ENCODE measurements at regions not wholly inside any gene's neighbourhood (a gene's known extent, or its start where the extent isn't known, plus 50 kb on each side); places are given as distances from the start of the nearest gene placed in this dataset.

- no peak for ATAC-seq
- H3K36me3 Mint-ChIP-seq (ENCODE audit: low read depth) = no peaks in the 10 kb centered on the region
- CTCF ChIA-PET = no interaction called here
- DNase-seq = no peak
- no peaks in the 10 kb centered on the region for H3K27me3 Mint-ChIP-seq (ENCODE audit: low read depth)
- H3K9me3 Mint-ChIP-seq (ENCODE audit: insufficient read depth) = no peaks in the 10 kb centered on the region
- POLR2A ChIA-PET = no interaction called here
- H3K4me1 Mint-ChIP-seq (ENCODE audit: low read depth) = no peaks in the 10 kb centered on the region
- no peak overlapping the region for H3K4me3 Mint-ChIP-seq
- no peak overlapping the region for H3K27ac Mint-ChIP-seq
Observed at GRCh38 chr6:22680950-22681349, 111.6 kb downstream of the HDGFL1 start.

DNA sequence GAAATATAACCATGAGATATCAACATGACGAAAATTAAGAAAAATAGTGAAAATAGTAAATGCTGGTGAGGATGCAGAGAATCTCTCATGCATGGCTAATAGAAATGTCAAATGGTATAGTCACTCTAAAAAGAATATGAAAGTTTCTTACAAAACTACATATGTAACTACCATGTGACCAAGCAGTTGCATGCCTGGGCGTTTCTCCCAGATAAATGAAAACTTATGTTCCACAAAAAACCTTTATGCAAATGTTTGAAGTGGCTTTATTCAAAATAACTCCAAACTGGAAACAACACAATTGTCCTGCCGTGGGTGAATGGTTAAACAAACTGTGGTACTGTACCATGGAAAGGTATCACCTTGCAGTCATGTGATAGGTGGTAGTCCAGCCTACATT lies 112.4 kb downstream of the HDGFL1 start:
- Mint-ChIP-seq H3K9me3 (ENCODE audit: insufficient read depth) (no peaks in the 10 kb centered on the region), H3K4me3 (no peak overlapping the region), H3K27ac (no peak overlapping the region), H3K36me3 (ENCODE audit: low read depth) (no peaks in the 10 kb centered on the region), H3K27me3 (ENCODE audit: low read depth) (no peaks in the 10 kb centered on the region), H3K4me1 (ENCODE audit: low read depth) (no peaks in the 10 kb centered on the region)
- ChIA-PET POLR2A (no interaction called here), CTCF (no interaction called here)
- ATAC-seq (no peak), DNase-seq (no peak)

DNA sequence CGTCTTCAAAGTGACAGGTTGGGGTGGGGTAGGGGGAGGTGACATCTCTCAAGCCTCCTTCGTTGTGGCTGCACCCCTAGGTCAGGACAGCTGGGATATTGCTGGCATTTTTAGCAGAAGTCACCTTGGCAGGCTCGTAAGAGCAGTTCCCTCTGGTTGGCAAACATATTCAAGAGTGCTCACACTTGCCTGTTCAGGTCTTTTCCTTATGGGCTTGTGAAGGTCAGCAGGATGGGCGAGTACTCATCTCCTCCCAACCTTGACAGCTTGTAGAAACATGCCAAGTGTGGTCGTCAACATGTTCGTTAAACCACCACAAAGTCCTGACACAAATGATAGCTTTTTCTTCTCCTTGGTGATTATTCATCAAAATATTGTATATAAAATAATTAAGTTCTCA lies 113.6 kb downstream of the HDGFL1 start:
- Mint-ChIP-seq H3K27me3 (ENCODE audit: low read depth) (no peaks in the 10 kb centered on the region), H3K4me1 (ENCODE audit: low read depth) (no peaks in the 10 kb centered on the region), H3K4me3 (no peak overlapping the region), H3K9me3 (ENCODE audit: insufficient read depth) (no peaks in the 10 kb centered on the region), H3K36me3 (ENCODE audit: low read depth) (no peaks in the 10 kb centered on the region), H3K27ac (no peak overlapping the region)
- DNase-seq = no peak
- ChIA-PET POLR2A (no interaction called here), CTCF (no interaction called here)
- no peak for ATAC-seq

DNA sequence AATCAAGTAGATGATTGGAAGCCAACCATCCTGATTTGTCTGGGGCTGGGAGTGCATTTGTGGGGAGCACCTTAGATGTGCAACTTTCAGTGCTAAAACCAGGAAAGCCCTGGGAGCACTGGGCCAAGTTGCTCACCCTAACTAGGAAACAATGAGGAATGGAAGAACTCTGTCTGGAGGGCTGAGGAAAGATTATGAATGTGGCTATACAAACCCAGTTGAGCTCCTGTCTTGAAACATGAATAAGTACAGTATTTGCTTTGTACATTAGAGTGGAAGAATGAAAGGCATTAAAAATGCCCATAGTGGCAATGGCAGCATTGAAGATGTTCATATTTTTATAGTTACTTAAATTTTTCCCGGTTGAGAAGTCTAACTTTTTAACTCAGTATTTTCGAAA lies 121.1 kb downstream of the HDGFL1 start:
- no peak overlapping the region for H3K27ac Mint-ChIP-seq
- no peak for DNase-seq
- no peak overlapping the region for H3K4me3 Mint-ChIP-seq
- no peaks in the 10 kb centered on the region for H3K36me3 Mint-ChIP-seq (ENCODE audit: low read depth)
- ChIA-PET POLR2A (no interaction called here), CTCF (no interaction called here)
- no peaks in the 10 kb centered on the region for H3K27me3 Mint-ChIP-seq (ENCODE audit: low read depth)
- H3K9me3 Mint-ChIP-seq (ENCODE audit: insufficient read depth) = no peaks in the 10 kb centered on the region
- no peaks in the 10 kb centered on the region for H3K4me1 Mint-ChIP-seq (ENCODE audit: low read depth)
- no peak for ATAC-seq

DNA sequence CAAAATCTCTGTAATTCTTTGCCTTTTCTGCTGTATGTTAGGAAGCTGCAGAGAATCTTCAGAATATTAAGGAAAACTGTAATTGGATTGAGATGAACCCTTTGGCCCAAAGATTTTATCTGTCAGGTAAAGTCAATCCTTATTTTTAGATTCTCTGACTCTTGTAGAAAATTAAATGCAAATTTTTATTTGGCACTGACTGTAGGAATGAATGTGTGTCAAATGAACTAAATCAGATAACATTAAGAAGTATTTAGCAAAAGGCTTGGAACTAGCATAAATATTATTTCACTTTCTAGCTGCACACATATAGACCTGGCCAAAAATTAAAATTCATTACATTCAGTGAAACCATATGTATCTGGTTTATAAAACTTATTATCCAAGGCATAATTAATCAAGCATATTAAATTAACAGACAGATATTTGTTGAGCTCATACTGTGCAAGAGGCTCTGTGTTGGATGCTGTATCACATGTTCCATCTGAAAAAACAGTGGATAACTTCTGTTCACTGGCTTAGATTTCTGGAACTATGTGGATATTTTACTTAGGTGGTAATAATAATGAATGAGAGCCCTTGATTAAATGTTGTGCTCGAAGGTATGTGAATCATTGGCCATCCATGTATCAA lies 124.8 kb downstream of the HDGFL1 start:
- H3K4me3 Mint-ChIP-seq = no peak overlapping the region
- H3K9me3 Mint-ChIP-seq (ENCODE audit: insufficient read depth) = no peaks in the 10 kb centered on the region
- H3K4me1 Mint-ChIP-seq (ENCODE audit: low read depth) = no peaks in the 10 kb centered on the region
- H3K36me3 Mint-ChIP-seq (ENCODE audit: low read depth) = no peaks in the 10 kb centered on the region
- H3K27ac Mint-ChIP-seq = no peak overlapping the region
- DNase-seq (no peak), ATAC-seq (no peak)
- H3K27me3 Mint-ChIP-seq (ENCODE audit: low read depth) = no peaks in the 10 kb centered on the region
- ChIA-PET POLR2A (no interaction called here), CTCF (no interaction called here)

GRCh38 chr6:22696481-22696880 lies 127.1 kb downstream of the HDGFL1 start:
- no peak for DNase-seq
- Mint-ChIP-seq H3K36me3 (ENCODE audit: low read depth) (no peaks in the 10 kb centered on the region), H3K27me3 (ENCODE audit: low read depth) (no peaks in the 10 kb centered on the region), H3K4me3 (no peak overlapping the region), H3K27ac (no peak overlapping the region), H3K4me1 (ENCODE audit: low read depth) (no peaks in the 10 kb centered on the region), H3K9me3 (ENCODE audit: insufficient read depth) (no peaks in the 10 kb centered on the region)
- ATAC-seq = no peak
- ChIA-PET CTCF (no interaction called here), POLR2A (no interaction called here)

GRCh38 chr6:22697306-22697705 lies 127.9 kb downstream of the HDGFL1 start:
- CTCF ChIA-PET = no interaction called here
- H3K4me1 Mint-ChIP-seq (ENCODE audit: low read depth) = no peaks in the 10 kb centered on the region
- DNase-seq = no peak
- no peak for ATAC-seq
- H3K4me3 Mint-ChIP-seq = no peak overlapping the region
- H3K9me3 Mint-ChIP-seq (ENCODE audit: insufficient read depth) = no peaks in the 10 kb centered on the region
- H3K27ac Mint-ChIP-seq = no peak overlapping the region
- POLR2A ChIA-PET = no interaction called here
- H3K27me3 Mint-ChIP-seq (ENCODE audit: low read depth) = no peaks in the 10 kb centered on the region
- H3K36me3 Mint-ChIP-seq (ENCODE audit: low read depth) = no peaks in the 10 kb centered on the region

- Mint-ChIP-seq H3K36me3 (ENCODE audit: low read depth) (no peaks in the 10 kb centered on the region), H3K4me1 (ENCODE audit: low read depth) (no peaks in the 10 kb centered on the region), H3K27ac (no peak overlapping the region), H3K27me3 (ENCODE audit: low read depth) (no peaks in the 10 kb centered on the region), H3K9me3 (ENCODE audit: insufficient read depth) (no peaks in the 10 kb centered on the region), H3K4me3 (no peak overlapping the region)
- ATAC-seq (no peak), DNase-seq (no peak)
- ChIA-PET CTCF (no interaction called here), POLR2A (no interaction called here)
Observed at GRCh38 chr6:22699151-22699550, 129.8 kb downstream of the HDGFL1 start.

- Mint-ChIP-seq H3K4me3 (no peak overlapping the region), H3K27me3 (ENCODE audit: low read depth) (no peaks in the 10 kb centered on the region), H3K36me3 (ENCODE audit: low read depth) (no peaks in the 10 kb centered on the region), H3K9me3 (ENCODE audit: insufficient read depth) (no peaks in the 10 kb centered on the region), H3K27ac (no peak overlapping the region), H3K4me1 (ENCODE audit: low read depth) (no peaks in the 10 kb centered on the region)
- DNase-seq (no peak), ATAC-seq (no peak)
- CTCF ChIA-PET = no interaction called here
- POLR2A ChIA-PET = no interaction called here
Observed at GRCh38 chr6:22706651-22707050, 137.3 kb downstream of the HDGFL1 start.

GRCh38 chr6:22708469-22708868 lies 139.1 kb downstream of the HDGFL1 start:
- H3K4me3 Mint-ChIP-seq = no peak overlapping the region
- H3K36me3 Mint-ChIP-seq (ENCODE audit: low read depth) = no peaks in the 10 kb centered on the region
- no peaks in the 10 kb centered on the region for H3K9me3 Mint-ChIP-seq (ENCODE audit: insufficient read depth)
- DNase-seq = no peak
- ChIA-PET CTCF (no interaction called here), POLR2A (no interaction called here)
- no peaks in the 10 kb centered on the region for H3K27me3 Mint-ChIP-seq (ENCODE audit: low read depth)
- no peak for ATAC-seq
- no peaks in the 10 kb centered on the region for H3K4me1 Mint-ChIP-seq (ENCODE audit: low read depth)
- H3K27ac Mint-ChIP-seq = no peak overlapping the region

GRCh38 chr6:22709803-22710202 lies 140.4 kb downstream of the HDGFL1 start:
- ATAC-seq = no peak
- H3K27ac Mint-ChIP-seq = no peak overlapping the region
- no peaks in the 10 kb centered on the region for H3K9me3 Mint-ChIP-seq (ENCODE audit: insufficient read depth)
- ChIA-PET POLR2A (no interaction called here), CTCF (no interaction called here)
- H3K4me1 Mint-ChIP-seq (ENCODE audit: low read depth) = no peaks in the 10 kb centered on the region
- DNase-seq = no peak
- no peaks in the 10 kb centered on the region for H3K36me3 Mint-ChIP-seq (ENCODE audit: low read depth)
- no peaks in the 10 kb centered on the region for H3K27me3 Mint-ChIP-seq (ENCODE audit: low read depth)
- no peak overlapping the region for H3K4me3 Mint-ChIP-seq

GRCh38 chr6:22716721-22717120 lies 147.4 kb downstream of the HDGFL1 start:
- POLR2A ChIA-PET = no interaction called here
- CTCF ChIA-PET = no interaction called here
- H3K9me3 Mint-ChIP-seq (ENCODE audit: insufficient read depth) = no peaks in the 10 kb centered on the region
- ATAC-seq = no peak
- no peaks in the 10 kb centered on the region for H3K36me3 Mint-ChIP-seq (ENCODE audit: low read depth)
- DNase-seq = no peak
- H3K27me3 Mint-ChIP-seq (ENCODE audit: low read depth) = no peaks in the 10 kb centered on the region
- H3K4me1 Mint-ChIP-seq (ENCODE audit: low read depth) = no peaks in the 10 kb centered on the region
- no peak overlapping the region for H3K27ac Mint-ChIP-seq
- H3K4me3 Mint-ChIP-seq = no peak overlapping the region

GRCh38 chr6:22717915-22718314 lies 148.5 kb downstream of the HDGFL1 start:
- H3K27ac Mint-ChIP-seq = no peak overlapping the region
- H3K4me1 Mint-ChIP-seq (ENCODE audit: low read depth) = no peaks in the 10 kb centered on the region
- no peaks in the 10 kb centered on the region for H3K27me3 Mint-ChIP-seq (ENCODE audit: low read depth)
- POLR2A ChIA-PET = no interaction called here
- ATAC-seq (no peak), DNase-seq (no peak)
- CTCF ChIA-PET = no interaction called here
- H3K4me3 Mint-ChIP-seq = no peak overlapping the region
- H3K9me3 Mint-ChIP-seq (ENCODE audit: insufficient read depth) = peaks cover 7% of the 10 kb centered on the region
- no peaks in the 10 kb centered on the region for H3K36me3 Mint-ChIP-seq (ENCODE audit: low read depth)

Measured in activated CD8-positive, alpha-beta T cell treated with anti-CD3 and anti-CD28 coated beads, Interleukin-2, amount 10 ng/mL, durations not matched to agents 7 days and 5 days (primary cell).